Endothelial cell of umbilical vein (primary cell): ENCODE measurements at regions not wholly inside any gene's neighbourhood (a gene's known extent, or its start where the extent isn't known, plus 50 kb on each side); places are given as distances from the start of the nearest gene placed in this dataset.

Source experiments
- BruUV-seq: library from RNA; stranded (reverse); fragments of 400-500 nt; replicated peaks from 2 replicates; lab custom pipeline; 2021; lab: Mats Ljungman, UMichigan
- CTCF ChIA-PET: fragments of 300-600, 350-600 bp; sonication (Branson Sonifier 250); formaldehyde crosslinking; loops from one replicate; lab custom pipeline; 2021; ENCODE audit warnings: antibody characterized with exemption, inconsistent platforms; lab: Charles Lee
- POLR2A ChIA-PET: fragments of 300-600, 350-600 bp; sonication (Branson Sonifier 250); formaldehyde crosslinking; loops from one replicate; lab custom pipeline; 2021; ENCODE audit warnings: antibody characterized with exemption, inconsistent platforms; lab: Charles Lee
- DNase-seq: peaks from one replicate; pipeline ENCODE4 v3.0.0-alpha.2; 2011; ENCODE audit warnings: low read depth, low spot score
- FAIRE-seq: peaks from 2 replicates; lab custom pipeline; 2011; peaks lifted over from hg19 to GRCh38; lab: Jason Lieb, UNC
- H2AFZ ChIP-seq: 2 replicates; pipeline ENCODE4 v1.6.0; 2012; ENCODE audit warnings: low read depth, low read length, control low read depth, inconsistent platforms
- H3K27ac ChIP-seq: 2 replicates; pipeline ENCODE4 v1.5.1; 2011; ENCODE audit warnings: low read depth, mild to moderate bottlenecking, control low read depth, low read length, moderate library complexity; ENCODE audit not compliant: insufficient read depth
- H3K27me3 ChIP-seq, 2 experiments: 2 replicates each; pipeline versions ENCODE4 v1.6.0 to v1.6.1; 2011; ENCODE audit warnings: low read length in 2 of 2, mixed read lengths in 1 of 2; ENCODE audit not compliant: control insufficient read depth in 2 of 2, insufficient read depth in 2 of 2
- H3K36me3 ChIP-seq, 2 experiments: 2 replicates in 1 of 2; 3 replicates in 1 of 2; pipeline ENCODE4 v1.5.1; 2011; ENCODE audit warnings: low read length in 2 of 2, mild to moderate bottlenecking in 1 of 2, moderate library complexity in 1 of 2; ENCODE audit not compliant: control insufficient read depth in 2 of 2, insufficient read depth in 2 of 2; ENCODE audit errors: extremely low read depth in 1 of 2
- H3K4me1 ChIP-seq: 3 replicates; pipeline ENCODE4 v1.5.1; 2011; ENCODE audit warnings: mild to moderate bottlenecking, low read length; ENCODE audit not compliant: control insufficient read depth, insufficient read depth; ENCODE audit errors: extremely low read depth
- H3K4me2 ChIP-seq: 2 replicates; pipeline ENCODE4 v1.6.1; 2011; ENCODE audit warnings: low read length, control low read depth, mixed read lengths; ENCODE audit not compliant: insufficient read depth
- H3K4me3 ChIP-seq, 3 experiments: fragments of 200-600 bp in 1 of 3; sonication (generic), shearing (Covaris generic) in 1 of 3; replicated peaks in 1 of 3; 2 replicates each; pipeline ENCODE4 v1.5.1; 2011 to 2016; ENCODE audit warnings: control low read depth in 3 of 3, low read length in 3 of 3, mild to moderate bottlenecking in 2 of 3, inconsistent platforms in 1 of 3, low read depth in 1 of 3, moderate library complexity in 1 of 3; ENCODE audit not compliant: insufficient read depth in 1 of 3
- H3K79me2 ChIP-seq: 2 replicates; pipeline ENCODE4 v1.6.0; 2012; ENCODE audit warnings: low read length, inconsistent platforms; ENCODE audit not compliant: control insufficient read depth, insufficient read depth
- H3K9ac ChIP-seq: replicated peaks from 2 replicates; pipeline ENCODE3; 2011; ENCODE audit warnings: low read length, control low read depth; ENCODE audit not compliant: insufficient read depth; ENCODE audit errors: extremely low read depth
- H3K9me1 ChIP-seq: replicated peaks from 3 replicates; pipeline ENCODE4 v1.6.0; 2011; ENCODE audit warnings: mild to moderate bottlenecking, low read length; ENCODE audit not compliant: control insufficient read depth, insufficient read depth; ENCODE audit errors: extremely low read depth
- H3K9me3 ChIP-seq: replicated peaks from 2 replicates; pipeline ENCODE4 v1.5.1; 2012; ENCODE audit warnings: low read length, inconsistent platforms; ENCODE audit not compliant: control insufficient read depth, insufficient read depth
- H4K20me1 ChIP-seq: replicated peaks from 2 replicates; pipeline ENCODE3; 2011; ENCODE audit warnings: mild to moderate bottlenecking, low read length; ENCODE audit not compliant: control insufficient read depth, insufficient read depth; ENCODE audit errors: extremely low read depth
- CTCF ChIP-seq, 2 donors: IDR thresholded peaks; 1 replicate in 1 of 2; 2 replicates in 1 of 2; pipeline ENCODE4 v1.5.1; 2011; ENCODE audit warnings: low read length in 2 of 2, mild to moderate bottlenecking in 2 of 2, moderate library complexity in 2 of 2, control low read depth in 1 of 2, inconsistent platforms in 1 of 2, low read depth in 1 of 2; ENCODE audit not compliant: insufficient read depth in 1 of 2; ENCODE audit errors: extremely low read depth in 1 of 2
- EZH2 ChIP-seq: IDR thresholded peaks from 2 replicates; pipeline ENCODE4 v1.6.1; 2012; ENCODE audit warnings: borderline replicate concordance, low read depth, mild to moderate bottlenecking, moderate library complexity, low read length, inconsistent platforms; ENCODE audit not compliant: severe bottlenecking
- FOS ChIP-seq: IDR thresholded peaks from 2 replicates; pipeline ENCODE4 v1.6.1; 2011; ENCODE audit warnings: mild to moderate bottlenecking, low read length, moderate library complexity, borderline replicate concordance; ENCODE audit not compliant: insufficient read depth
- GATA2 ChIP-seq: IDR thresholded peaks from 2 replicates; pipeline ENCODE4 v1.7.0; 2011; ENCODE audit warnings: low read depth, mild to moderate bottlenecking, moderate library complexity, mixed read lengths, low read length; ENCODE audit not compliant: insufficient read length, insufficient read depth
- JUN ChIP-seq: IDR thresholded peaks from 2 replicates; pipeline ENCODE4 v1.6.1; 2011; ENCODE audit warnings: borderline replicate concordance, low read depth; ENCODE audit not compliant: insufficient read length, insufficient read depth
- MAX ChIP-seq: IDR thresholded peaks from 2 replicates; pipeline ENCODE4 v1.6.1; 2011; ENCODE audit not compliant: insufficient read depth, insufficient read length
- MYC ChIP-seq: IDR thresholded peaks from one replicate; pipeline ENCODE4 v1.6.1; 2011; ENCODE audit warnings: mild to moderate bottlenecking, low read depth, low read length
- POLR2A ChIP-seq: IDR thresholded peaks from 2 replicates; pipeline ENCODE4 v1.6.1; 2012; ENCODE audit warnings: low read depth, mild to moderate bottlenecking, control low read depth, low read length
- POLR2AphosphoS5 ChIP-seq: IDR thresholded peaks from 2 replicates; pipeline ENCODE4 v1.6.1; 2012; ENCODE audit warnings: low read depth, mild to moderate bottlenecking, control low read depth, low read length, moderate library complexity; ENCODE audit not compliant: insufficient read depth
- dilution Hi-C: fragments of 300-500 bp; cut with MboI; formaldehyde crosslinking; loops from one replicate; pipeline ENCODE4 v1.15.0; 2019; ENCODE audit warnings: low sequenced_read_pairs; ENCODE audit not compliant: extremely low pct_ligation_motif_present
- intact Hi-C: fragments of 100-400 bp; cut with micrococcal nuclease; formaldehyde crosslinking; loops from one replicate; pipeline ENCODE4 v1.10.0; 2022

GRCh38 chr7:33809228-33809627 lies 96.1 kb upstream of the BMPER start:
- H3K79me2 ChIP-seq, result no peaks in the 10 kb centered on the region
- no peaks in the 10 kb centered on the region for H3K27me3 ChIP-seq
- H3K4me2 ChIP-seq, result no peak overlapping the region
- no peaks in the 10 kb centered on the region for H3K9me3 ChIP-seq
- TF ChIP-seq EZH2 (no peak), POLR2AphosphoS5 (no peak), POLR2A (no peak), MAX (no peak), GATA2 (no peak), CTCF (IDR thresholded peaks at IDR 0.05; ENCODE audit: extremely low read depth in 1 of 2, insufficient read depth in 1 of 2, low read depth in 1 of 2, low read length in 2 of 2) (no peak), JUN (no peak), MYC (no peak), FOS (no peak)
- H3K36me3 ChIP-seq, result no peaks in the 10 kb centered on the region
- dilution Hi-C loops, result no loop called here
- no peaks in the 10 kb centered on the region for H3K9me1 ChIP-seq
- no peak overlapping the region for H3K27ac ChIP-seq
- H3K9ac ChIP-seq, result no peak overlapping the region
- DNase-seq, result no peak
- no peak overlapping the region for H2AFZ ChIP-seq
- no TSS peak for BruUV-seq
- ChIA-PET CTCF (interaction anchor here (1.3 to 1.8 kb wide), 5 partner anchors 19 to 350 kb away, joined by 3 to 11 read pairs (median 5); no protein-coding TSS in a partner anchor), POLR2A (no interaction called here)
- no peaks in the 10 kb centered on the region for H4K20me1 ChIP-seq
- no peak for FAIRE-seq
- intact Hi-C loops, result loop anchor here (2.0 to 10.0 kb wide), 4 partner anchors 44 to 567 kb away; no protein-coding TSS in a partner anchor
- H3K4me3 ChIP-seq, result no peak overlapping the region
- peaks cover 29% of the 10 kb centered on the region for H3K4me1 ChIP-seq
